ENCODE measurements at regions not wholly inside any gene's neighbourhood (a gene's known extent, or its start where the extent isn't known, plus 50 kb on each side); places are given as distances from the start of the nearest gene placed in this dataset.

DNA sequence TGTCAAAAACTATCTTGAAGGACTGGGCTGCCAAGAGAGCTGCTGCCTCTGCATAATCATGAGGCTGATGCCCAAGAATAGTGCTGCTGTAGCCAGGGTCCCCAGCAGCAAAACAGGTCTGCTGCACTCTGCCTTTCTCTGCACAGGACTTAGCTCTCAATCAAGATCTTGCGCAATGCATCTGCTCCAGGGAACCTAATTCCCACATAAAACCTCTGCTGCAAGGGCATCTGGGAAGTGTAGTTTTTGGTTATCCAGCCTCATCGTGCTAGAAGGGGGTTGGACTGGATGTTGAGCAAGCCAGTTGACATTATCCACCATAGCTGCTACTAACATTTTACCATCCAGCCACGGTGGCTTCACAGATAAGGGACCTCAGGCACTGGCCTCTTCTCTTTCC lies 192.7 kb downstream of the C11orf91 start:
- TF ChIP-seq, protein P1, sequence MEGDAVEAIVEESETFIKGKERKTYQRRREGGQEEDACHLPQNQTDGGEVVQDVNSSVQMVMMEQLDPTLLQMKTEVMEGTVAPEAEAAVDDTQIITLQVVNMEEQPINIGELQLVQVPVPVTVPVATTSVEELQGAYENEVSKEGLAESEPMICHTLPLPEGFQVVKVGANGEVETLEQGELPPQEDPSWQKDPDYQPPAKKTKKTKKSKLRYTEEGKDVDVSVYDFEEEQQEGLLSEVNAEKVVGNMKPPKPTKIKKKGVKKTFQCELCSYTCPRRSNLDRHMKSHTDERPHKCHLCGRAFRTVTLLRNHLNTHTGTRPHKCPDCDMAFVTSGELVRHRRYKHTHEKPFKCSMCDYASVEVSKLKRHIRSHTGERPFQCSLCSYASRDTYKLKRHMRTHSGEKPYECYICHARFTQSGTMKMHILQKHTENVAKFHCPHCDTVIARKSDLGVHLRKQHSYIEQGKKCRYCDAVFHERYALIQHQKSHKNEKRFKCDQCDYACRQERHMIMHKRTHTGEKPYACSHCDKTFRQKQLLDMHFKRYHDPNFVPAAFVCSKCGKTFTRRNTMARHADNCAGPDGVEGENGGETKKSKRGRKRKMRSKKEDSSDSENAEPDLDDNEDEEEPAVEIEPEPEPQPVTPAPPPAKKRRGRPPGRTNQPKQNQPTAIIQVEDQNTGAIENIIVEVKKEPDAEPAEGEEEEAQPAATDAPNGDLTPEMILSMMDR (IDR thresholded peaks at IDR 0.05) = no peak
- TF ChIP-seq POLR2AphosphoS5 (IDR thresholded peaks at IDR 0.05) = no peak
